ENCODE measurements at regions not wholly inside any gene's neighbourhood (a gene's known extent, or its start where the extent isn't known, plus 50 kb on each side); places are given as distances from the start of the nearest gene placed in this dataset.
A peak's percentile ranks its signal among the peaks of the same experiment; 100 is the strongest.

DNA sequence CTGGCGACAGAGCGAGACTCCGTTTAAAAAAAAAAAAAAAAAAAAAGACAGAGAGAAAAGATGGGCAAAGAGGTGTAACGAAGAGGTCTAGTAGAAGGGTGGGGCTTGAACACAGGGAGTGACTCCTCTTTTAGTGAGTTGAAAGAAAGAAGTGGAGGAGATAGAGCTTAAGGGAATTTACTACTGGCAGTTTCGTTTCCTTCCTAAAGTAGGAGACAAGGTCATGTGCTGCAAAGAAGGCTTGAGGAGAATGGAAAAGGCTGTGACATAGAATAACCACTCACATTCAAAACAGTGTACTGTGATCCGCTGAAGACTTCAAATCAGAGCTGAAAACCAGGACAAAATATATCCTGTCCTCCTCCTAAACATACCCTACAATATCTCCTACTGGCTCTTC is 63.8 kb upstream of the EIF2S2 start:
- no peak for DNase-seq (ENCODE audit: low read depth)
- TF ChIP-seq, protein P1, sequence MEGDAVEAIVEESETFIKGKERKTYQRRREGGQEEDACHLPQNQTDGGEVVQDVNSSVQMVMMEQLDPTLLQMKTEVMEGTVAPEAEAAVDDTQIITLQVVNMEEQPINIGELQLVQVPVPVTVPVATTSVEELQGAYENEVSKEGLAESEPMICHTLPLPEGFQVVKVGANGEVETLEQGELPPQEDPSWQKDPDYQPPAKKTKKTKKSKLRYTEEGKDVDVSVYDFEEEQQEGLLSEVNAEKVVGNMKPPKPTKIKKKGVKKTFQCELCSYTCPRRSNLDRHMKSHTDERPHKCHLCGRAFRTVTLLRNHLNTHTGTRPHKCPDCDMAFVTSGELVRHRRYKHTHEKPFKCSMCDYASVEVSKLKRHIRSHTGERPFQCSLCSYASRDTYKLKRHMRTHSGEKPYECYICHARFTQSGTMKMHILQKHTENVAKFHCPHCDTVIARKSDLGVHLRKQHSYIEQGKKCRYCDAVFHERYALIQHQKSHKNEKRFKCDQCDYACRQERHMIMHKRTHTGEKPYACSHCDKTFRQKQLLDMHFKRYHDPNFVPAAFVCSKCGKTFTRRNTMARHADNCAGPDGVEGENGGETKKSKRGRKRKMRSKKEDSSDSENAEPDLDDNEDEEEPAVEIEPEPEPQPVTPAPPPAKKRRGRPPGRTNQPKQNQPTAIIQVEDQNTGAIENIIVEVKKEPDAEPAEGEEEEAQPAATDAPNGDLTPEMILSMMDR (IDR thresholded peaks at IDR 0.05; ENCODE audit: control insufficient read depth, insufficient read depth, low read depth, low read length, missing control alignments), result no peak
- no peak overlapping the region for H3K4me3 ChIP-seq (ENCODE audit: control insufficient read depth, low read depth, low read length)

DNA sequence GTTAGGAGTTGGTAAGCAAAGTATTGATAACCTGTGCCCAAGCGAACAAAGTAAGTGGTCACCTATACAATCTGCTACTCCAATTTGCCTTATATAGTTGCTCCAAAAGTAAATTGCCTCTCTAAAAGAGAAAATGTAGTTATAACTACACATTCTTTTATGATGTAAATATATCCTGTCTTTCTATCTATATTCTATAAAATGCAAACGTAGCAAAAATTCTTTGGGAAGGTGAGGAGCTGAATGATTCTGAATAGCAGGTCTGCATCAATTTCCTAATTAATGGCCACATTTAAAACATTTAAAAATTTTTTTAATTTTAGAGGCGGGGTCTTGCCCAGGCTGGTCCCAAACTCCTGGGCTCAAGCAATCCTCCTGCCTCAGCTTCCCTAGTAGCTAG is 64.2 kb upstream of the ASIP start:
- H3K4me3 ChIP-seq (ENCODE audit: control insufficient read depth, low read depth, low read length), result no peak overlapping the region
- TF ChIP-seq, protein P1 (IDR thresholded peaks at IDR 0.05; ENCODE audit: control insufficient read depth, insufficient read depth, low read depth, low read length, missing control alignments), result no peak
- no peak for DNase-seq (ENCODE audit: low read depth)

DNA sequence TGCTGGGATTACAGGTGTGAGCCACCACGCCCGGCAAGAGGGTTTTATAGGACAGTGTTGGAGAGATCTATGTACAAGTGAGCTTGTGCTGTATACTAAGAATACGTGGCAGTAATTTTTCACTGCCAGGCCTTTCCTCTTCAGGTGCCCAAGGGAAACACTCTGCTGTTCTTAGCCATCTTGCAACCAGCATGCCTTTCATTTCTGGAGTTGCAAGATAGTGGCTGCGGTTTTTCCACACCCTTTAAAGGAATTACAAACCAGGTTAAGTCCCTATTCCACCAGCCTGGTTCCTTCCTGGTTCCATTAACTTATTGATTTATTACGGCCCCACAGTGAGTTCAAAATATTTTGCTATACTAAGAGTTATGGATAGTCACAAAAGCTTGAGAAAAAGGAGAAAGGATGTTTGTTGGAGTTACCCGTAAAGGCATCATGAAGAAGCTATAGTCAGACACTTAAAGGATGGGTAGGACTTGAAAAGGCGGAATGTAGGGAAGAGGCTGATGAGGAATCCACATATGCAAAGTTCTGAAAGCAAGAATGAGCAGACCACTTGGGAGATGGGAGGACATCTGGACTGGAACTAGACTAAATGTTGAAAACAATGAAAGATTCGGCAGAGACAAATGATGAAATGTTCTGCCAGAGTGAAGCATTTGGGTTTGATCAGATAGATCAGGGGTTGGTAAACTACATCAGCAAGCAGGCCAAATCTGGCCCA is 61.4 kb upstream of the ASIP start:
- H3K4me3 ChIP-seq (ENCODE audit: control insufficient read depth, low read depth, low read length), result no peak overlapping the region
- TF ChIP-seq, protein P1 (IDR thresholded peaks at IDR 0.05; ENCODE audit: control insufficient read depth, insufficient read depth, low read depth, low read length, missing control alignments), result no peak
- no peak for DNase-seq (ENCODE audit: low read depth)

DNA sequence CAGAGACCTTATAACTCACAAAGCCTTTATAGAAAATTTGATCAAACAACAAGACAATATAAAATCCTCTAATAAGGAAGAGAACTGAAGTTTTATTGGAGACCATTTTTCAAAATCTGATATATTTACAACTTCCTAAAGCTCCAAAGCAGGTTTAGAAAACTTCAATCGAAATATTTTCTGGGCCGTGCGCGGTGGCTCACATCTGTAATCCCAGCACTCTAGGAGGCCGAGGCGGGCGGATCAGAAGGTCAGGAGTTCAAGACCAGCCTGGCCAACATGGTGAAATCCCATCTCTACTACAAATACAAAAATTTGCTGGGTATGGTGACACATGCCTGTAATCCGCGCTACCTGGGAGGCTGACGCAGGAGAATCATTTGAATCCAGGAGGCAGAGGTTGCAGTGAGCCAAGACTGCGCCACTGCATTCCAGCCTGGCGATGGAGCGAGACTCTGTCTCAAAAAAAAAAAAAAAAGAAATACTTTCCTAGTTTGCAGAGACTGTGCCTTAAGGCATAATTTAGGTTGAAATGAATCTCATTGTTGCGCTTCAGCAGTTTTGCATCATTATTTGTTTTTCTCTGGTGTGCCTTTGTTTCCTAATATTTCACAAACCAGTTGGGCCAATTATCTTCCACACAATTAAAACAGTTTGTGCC is 60.6 kb upstream of the ASIP start:
- no peak overlapping the region for H3K4me3 ChIP-seq (ENCODE audit: control insufficient read depth, low read depth, low read length)
- no peak for DNase-seq (ENCODE audit: low read depth)
- TF ChIP-seq, protein P1 (IDR thresholded peaks at IDR 0.05; ENCODE audit: control insufficient read depth, insufficient read depth, low read depth, low read length, missing control alignments), result no peak

DNA sequence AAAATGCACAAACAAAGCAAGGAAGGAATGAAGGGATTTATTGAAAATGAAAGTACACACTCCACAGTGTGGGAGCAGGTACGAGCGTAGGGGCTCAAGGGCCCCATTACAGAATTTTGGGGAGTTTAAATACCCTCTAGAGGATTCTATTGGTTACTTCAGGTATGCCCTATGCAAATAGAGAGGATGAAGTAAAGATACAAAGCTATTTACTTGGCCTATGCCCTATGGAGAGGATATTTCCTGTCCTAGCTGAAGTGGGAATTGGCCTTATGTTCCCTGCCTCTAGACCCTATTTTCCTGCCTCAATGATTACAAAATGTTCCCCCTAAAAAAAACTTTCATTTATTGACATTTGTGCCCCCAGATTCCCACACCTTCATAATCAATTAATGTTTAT is 59.7 kb upstream of the ASIP start:
- no peak overlapping the region for H3K4me3 ChIP-seq (ENCODE audit: control insufficient read depth, low read depth, low read length)
- no peak for DNase-seq (ENCODE audit: low read depth)
- TF ChIP-seq, protein P1 (IDR thresholded peaks at IDR 0.05; ENCODE audit: control insufficient read depth, insufficient read depth, low read depth, low read length, missing control alignments), result no peak

DNA sequence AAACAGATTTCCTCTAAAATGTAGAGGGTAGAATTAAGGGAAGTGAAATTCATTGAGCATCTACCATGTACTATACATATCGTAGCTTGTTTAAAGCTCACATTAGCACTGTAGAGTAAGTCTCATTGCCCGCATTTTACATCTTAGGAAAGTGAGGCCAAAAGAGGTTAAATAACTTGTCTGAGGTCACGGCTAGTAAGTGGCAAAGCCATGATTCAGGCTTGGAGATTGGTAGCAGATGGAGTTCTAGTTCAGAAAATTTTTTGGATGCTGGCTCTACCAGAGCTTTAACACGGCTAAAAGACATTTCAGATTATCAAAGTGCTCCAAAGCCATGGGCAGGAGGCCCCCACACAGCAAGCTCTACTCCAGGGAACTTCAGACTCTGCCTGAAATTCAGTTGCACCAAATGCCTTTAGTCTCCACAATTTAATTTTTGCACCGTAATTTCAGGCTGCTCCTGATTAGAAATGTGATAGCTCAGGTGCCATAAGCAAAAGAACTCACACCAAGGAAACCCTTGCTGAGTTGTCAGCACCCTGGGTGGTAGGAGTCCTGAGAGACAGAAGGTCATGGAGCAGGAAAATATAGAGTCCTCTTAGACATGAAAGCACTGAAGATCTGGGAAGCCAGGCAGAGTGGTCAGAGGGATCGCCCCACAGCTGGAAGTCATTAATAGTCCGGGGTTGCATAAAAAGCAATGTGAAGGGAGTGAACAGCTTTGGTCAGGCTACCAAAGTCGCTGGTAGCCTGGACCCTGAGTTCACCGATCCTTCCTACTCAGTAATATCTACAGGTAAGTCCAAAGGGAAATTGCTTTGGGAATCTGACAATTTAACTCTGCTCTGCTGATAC is 55.2 kb upstream of the ASIP start:
- peak; percentile 27 for DNase-seq (ENCODE audit: low read depth)
- TF ChIP-seq, protein P1 (IDR thresholded peaks at IDR 0.05; ENCODE audit: control insufficient read depth, insufficient read depth, low read depth, low read length, missing control alignments), result no peak
- no peak overlapping the region for H3K4me3 ChIP-seq (ENCODE audit: control insufficient read depth, low read depth, low read length)
